OCI-LY1 (cell line): ENCODE measurements at regions not wholly inside any gene's neighbourhood (a gene's known extent, or its start where the extent isn't known, plus 50 kb on each side); places are given as distances from the start of the nearest gene placed in this dataset.

ENCODE experiments used
- H2AFZ ChIP-seq: fragments of 200-600 bp; sonication (generic), shearing (Covaris generic); 2 replicates; pipeline ENCODE4 v1.6.0; 2014; ENCODE audit warnings: antibody characterized with exemption, mild to moderate bottlenecking, low read length
- H3F3A ChIP-seq: fragments of 200-600 bp; sonication (generic), shearing (Covaris generic); 2 replicates; pipeline ENCODE4 v1.6.0; 2014; ENCODE audit warnings: mild to moderate bottlenecking, antibody characterized with exemption, low read length, moderate library complexity; ENCODE audit not compliant: insufficient read depth
- H3K27ac ChIP-seq: fragments of 200-600 bp; sonication (generic); 2 replicates; pipeline ENCODE4 v1.5.1; 2014; ENCODE audit warnings: low read length, mixed run types, mild to moderate bottlenecking, low read depth; ENCODE audit not compliant: poor library complexity, severe bottlenecking
- H3K27me3 ChIP-seq: fragments of 200-600 bp; sonication (generic); 2 replicates; pipeline ENCODE4 v1.6.0; 2014; ENCODE audit warnings: antibody characterized with exemption, mild to moderate bottlenecking, low read length, moderate library complexity; ENCODE audit not compliant: insufficient read depth
- H3K36me3 ChIP-seq: fragments of 200-600 bp; sonication (generic); 2 replicates; pipeline ENCODE4 v1.6.1; 2014; ENCODE audit warnings: mild to moderate bottlenecking, antibody characterized with exemption, low read length, moderate library complexity, mixed read lengths; ENCODE audit not compliant: insufficient read depth
- H3K4me1 ChIP-seq: fragments of 200-600 bp; sonication (generic); 2 replicates; pipeline ENCODE4 v1.5.1; 2014; ENCODE audit warnings: mild to moderate bottlenecking, low read length, moderate library complexity; ENCODE audit not compliant: insufficient read depth, severe bottlenecking
- H3K4me2 ChIP-seq: fragments of 200-600 bp; sonication (generic), shearing (Covaris generic); 2 replicates; pipeline ENCODE4 v1.6.1; 2014; ENCODE audit warnings: low read length
- H3K4me3 ChIP-seq: fragments of 200-600 bp; sonication (generic); 2 replicates; pipeline ENCODE4 v1.5.1; 2014; ENCODE audit warnings: low read length, low read depth, mild to moderate bottlenecking, mixed read lengths; ENCODE audit not compliant: poor library complexity, severe bottlenecking
- H3K79me2 ChIP-seq: fragments of 200-600 bp; shearing (Covaris generic); 2 replicates; pipeline ENCODE4 v1.6.1; 2016; ENCODE audit warnings: mixed run types, low read length, mixed read lengths; ENCODE audit not compliant: insufficient read depth
- H3K9ac ChIP-seq: fragments of 200-600 bp; sonication (generic), shearing (Covaris generic); 2 replicates; pipeline ENCODE4 v1.6.1; 2014; ENCODE audit warnings: mild to moderate bottlenecking, low read length, mixed read lengths
- H3K9me2 ChIP-seq: fragments of 200-600 bp; sonication (generic), shearing (Covaris generic); 2 replicates; pipeline ENCODE4 v1.6.1; 2014; ENCODE audit warnings: low read depth, mild to moderate bottlenecking, low read length, mixed read lengths
- H3K9me3 ChIP-seq: fragments of 200-600 bp; shearing (Covaris generic); 2 replicates; pipeline ENCODE4 v1.6.1; 2014; ENCODE audit warnings: low read length, mixed read lengths
- H4K20me1 ChIP-seq: fragments of 200-600 bp; sonication (generic), shearing (Covaris generic); 2 replicates; pipeline ENCODE4 v1.6.0; 2016; ENCODE audit warnings: mild to moderate bottlenecking, low read length; ENCODE audit not compliant: insufficient read depth
- EZH2 ChIP-seq: fragments of 200-600 bp; sonication (generic), shearing (Covaris generic); IDR thresholded peaks from 2 replicates; pipeline ENCODE4 v1.8.0; 2017; ENCODE audit warnings: borderline replicate concordance, mixed run types, mild to moderate bottlenecking, antibody characterized with exemption, low read length, moderate library complexity, mixed read lengths
- TF ChIP-seq, protein P1 (sequence below): fragments of 200-600 bp; sonication (generic), shearing (Covaris generic); IDR thresholded peaks from 2 replicates; pipeline ENCODE4 v1.5.1; 2017; ENCODE audit warnings: mild to moderate bottlenecking, antibody characterized with exemption, low read length, moderate library complexity, mixed read lengths

DNA sequence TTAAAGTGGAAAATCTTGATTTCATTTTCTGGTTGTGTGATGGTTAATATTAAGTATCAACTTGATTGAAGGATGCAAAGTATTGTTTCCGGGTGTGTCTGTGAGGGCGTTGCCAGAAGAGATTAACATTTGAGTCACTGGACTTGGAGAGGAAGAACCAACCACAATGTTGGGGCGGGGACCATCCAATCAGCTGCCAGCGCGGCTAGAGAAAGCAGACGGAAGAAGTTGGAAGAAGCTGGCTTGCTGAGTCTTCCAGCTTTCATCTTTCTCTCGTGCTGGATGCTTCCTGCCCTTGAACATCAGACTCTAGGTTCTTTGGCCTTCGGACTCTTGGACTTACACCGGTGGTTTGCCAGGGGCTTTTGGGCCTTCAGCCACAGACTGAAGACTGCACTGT lies 832.6 kb upstream of the TMPRSS15 start:
- H3K27ac ChIP-seq: no peak overlapping the region
- no peaks in the 10 kb centered on the region for H3F3A ChIP-seq
- no peak overlapping the region for H2AFZ ChIP-seq
- no peak overlapping the region for H3K9ac ChIP-seq
- no peaks in the 10 kb centered on the region for H3K9me2 ChIP-seq
- no peak overlapping the region for H3K4me3 ChIP-seq
- H3K27me3 ChIP-seq: no peaks in the 10 kb centered on the region
- no peak overlapping the region for H3K4me2 ChIP-seq
- H3K4me1 ChIP-seq: no peaks in the 10 kb centered on the region
- no peaks in the 10 kb centered on the region for H4K20me1 ChIP-seq
- H3K79me2 ChIP-seq: no peaks in the 10 kb centered on the region
- TF ChIP-seq EZH2: no peak
- TF ChIP-seq, protein P1, sequence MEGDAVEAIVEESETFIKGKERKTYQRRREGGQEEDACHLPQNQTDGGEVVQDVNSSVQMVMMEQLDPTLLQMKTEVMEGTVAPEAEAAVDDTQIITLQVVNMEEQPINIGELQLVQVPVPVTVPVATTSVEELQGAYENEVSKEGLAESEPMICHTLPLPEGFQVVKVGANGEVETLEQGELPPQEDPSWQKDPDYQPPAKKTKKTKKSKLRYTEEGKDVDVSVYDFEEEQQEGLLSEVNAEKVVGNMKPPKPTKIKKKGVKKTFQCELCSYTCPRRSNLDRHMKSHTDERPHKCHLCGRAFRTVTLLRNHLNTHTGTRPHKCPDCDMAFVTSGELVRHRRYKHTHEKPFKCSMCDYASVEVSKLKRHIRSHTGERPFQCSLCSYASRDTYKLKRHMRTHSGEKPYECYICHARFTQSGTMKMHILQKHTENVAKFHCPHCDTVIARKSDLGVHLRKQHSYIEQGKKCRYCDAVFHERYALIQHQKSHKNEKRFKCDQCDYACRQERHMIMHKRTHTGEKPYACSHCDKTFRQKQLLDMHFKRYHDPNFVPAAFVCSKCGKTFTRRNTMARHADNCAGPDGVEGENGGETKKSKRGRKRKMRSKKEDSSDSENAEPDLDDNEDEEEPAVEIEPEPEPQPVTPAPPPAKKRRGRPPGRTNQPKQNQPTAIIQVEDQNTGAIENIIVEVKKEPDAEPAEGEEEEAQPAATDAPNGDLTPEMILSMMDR: no peak
- no peaks in the 10 kb centered on the region for H3K36me3 ChIP-seq
- no peaks in the 10 kb centered on the region for H3K9me3 ChIP-seq

DNA sequence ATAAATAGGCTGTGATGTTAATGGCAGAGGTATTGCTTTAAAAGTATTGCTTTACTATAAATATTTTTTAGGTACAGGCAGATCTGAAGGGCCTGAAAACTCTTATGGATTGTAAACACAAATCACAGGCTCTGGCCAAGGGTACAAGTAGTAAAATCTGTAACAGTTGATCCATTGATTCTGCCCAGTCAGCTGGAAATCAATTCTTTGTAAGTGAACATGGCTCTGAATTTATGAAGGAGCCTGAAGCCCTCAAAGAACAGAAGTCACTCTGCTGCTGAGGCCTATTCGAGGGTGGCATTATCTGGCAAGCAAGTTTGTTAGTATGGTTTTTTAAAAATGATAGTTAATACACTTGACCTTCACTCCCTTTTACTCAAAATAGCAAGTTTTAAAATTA lies 834.0 kb upstream of the TMPRSS15 start:
- no peaks in the 10 kb centered on the region for H3K9me2 ChIP-seq
- no peaks in the 10 kb centered on the region for H3K79me2 ChIP-seq
- no peak overlapping the region for H3K27ac ChIP-seq
- no peaks in the 10 kb centered on the region for H3K27me3 ChIP-seq
- H3K4me3 ChIP-seq: no peak overlapping the region
- TF ChIP-seq EZH2: no peak
- TF ChIP-seq, protein P1: no peak
- no peaks in the 10 kb centered on the region for H3K4me1 ChIP-seq
- H3F3A ChIP-seq: no peaks in the 10 kb centered on the region
- H4K20me1 ChIP-seq: no peaks in the 10 kb centered on the region
- H3K4me2 ChIP-seq: no peak overlapping the region
- H3K9ac ChIP-seq: no peak overlapping the region
- H3K36me3 ChIP-seq: no peaks in the 10 kb centered on the region
- H2AFZ ChIP-seq: no peak overlapping the region
- no peaks in the 10 kb centered on the region for H3K9me3 ChIP-seq

DNA sequence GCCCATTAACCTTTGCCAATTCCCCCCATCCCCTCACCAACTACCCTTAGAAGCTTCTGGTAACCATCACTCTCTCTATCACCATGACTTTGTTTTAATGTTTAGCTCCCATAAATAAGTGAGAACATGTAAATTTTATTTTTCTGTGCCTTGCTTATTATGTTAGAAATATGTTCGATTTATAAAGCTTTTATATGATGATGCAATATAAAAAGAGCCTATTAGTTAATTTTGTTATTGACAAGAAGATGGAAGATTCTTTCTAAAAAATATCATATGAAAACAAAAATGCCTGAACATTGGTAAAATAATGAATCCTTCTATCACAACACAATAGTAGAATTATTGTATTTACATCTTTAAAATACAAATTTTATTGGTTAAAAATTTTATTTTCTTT lies 836.1 kb upstream of the TMPRSS15 start:
- Histone ChIP-seq H3K79me2 (no peaks in the 10 kb centered on the region), H3K4me2 (no peak overlapping the region), H3K9ac (no peak overlapping the region), H3K27me3 (no peaks in the 10 kb centered on the region), H3K4me1 (no peaks in the 10 kb centered on the region), H3K9me2 (no peaks in the 10 kb centered on the region), H3K36me3 (no peaks in the 10 kb centered on the region), H3K4me3 (no peak overlapping the region), H3K27ac (no peak overlapping the region), H4K20me1 (no peaks in the 10 kb centered on the region), H3F3A (no peaks in the 10 kb centered on the region), H3K9me3 (no peaks in the 10 kb centered on the region), H2AFZ (no peak overlapping the region)
- no peak for TF ChIP-seq EZH2
- TF ChIP-seq, protein P1: no peak
